Kidney (tissue), 13 donors: ENCODE measurements at regions not wholly inside any gene's neighbourhood (a gene's known extent, or its start where the extent isn't known, plus 50 kb on each side); places are given as distances from the start of the nearest gene placed in this dataset.

Experiments
- DNase-seq, 5 donors: peaks; one replicate each; pipeline ENCODE4 v3.0.0-alpha.2; 2013 to 2020
- FAIRE-seq: peaks from 2 replicates; lab custom pipeline; 2012; peaks lifted over from hg19 to GRCh38; lab: Jason Lieb, UNC
- H3K27ac ChIP-seq, 2 donors: one replicate each; pipeline ENCODE4 v1.7.0; 2013; ENCODE audit warnings: low read depth in 2 of 2, low read length in 2 of 2, inconsistent platforms in 1 of 2
- H3K27me3 ChIP-seq: one replicate; pipeline ENCODE4 v1.7.1; 2013; ENCODE audit warnings: low read length, inconsistent platforms; ENCODE audit not compliant: control insufficient read depth, insufficient read depth
- H3K36me3 ChIP-seq, 3 donors: one replicate each; pipeline versions ENCODE4 v1.7.0 to v1.7.1; 2013; ENCODE audit warnings: low read length in 3 of 3, control low read depth in 1 of 3, inconsistent platforms in 1 of 3; ENCODE audit not compliant: insufficient read depth in 3 of 3, control insufficient read depth in 2 of 3
- H3K4me1 ChIP-seq, 3 donors: one replicate each; pipeline versions ENCODE4 v1.7.0 to v1.7.1; 2013; ENCODE audit warnings: low read length in 3 of 3, inconsistent platforms in 1 of 3, low read depth in 1 of 3; ENCODE audit not compliant: control insufficient read depth in 2 of 3, insufficient read depth in 2 of 3
- H3K4me3 ChIP-seq, 3 donors: one replicate each; pipeline versions ENCODE4 v1.7.0 to v1.8.1; 2013; ENCODE audit warnings: low read length in 3 of 3, control low read depth in 1 of 3, inconsistent platforms in 1 of 3
- H3K9ac ChIP-seq, 3 donors: one replicate each; pipeline versions ENCODE4 v1.7.0 to v1.7.1; 2013; ENCODE audit warnings: low read length in 3 of 3, control low read depth in 1 of 3, inconsistent platforms in 1 of 3
- H3K9me3 ChIP-seq, 3 donors: one replicate each; pipeline versions ENCODE4 v1.7.0 to v1.7.1; 2013; ENCODE audit warnings: low read length in 3 of 3, control low read depth in 1 of 3, inconsistent platforms in 1 of 3; ENCODE audit not compliant: control insufficient read depth in 2 of 3, insufficient read depth in 1 of 3
- CTCF ChIP-seq: IDR thresholded peaks from 3 replicates; pipeline ENCODE4 v1.5.1; 2012; ENCODE audit warnings: mild to moderate bottlenecking, moderate library complexity, borderline replicate concordance; ENCODE audit not compliant: insufficient read depth; ENCODE audit errors: extremely low read depth
- intact Hi-C: fragments of 100-400 bp; cut with DNase I; formaldehyde crosslinking; loops from one replicate; pipeline ENCODE4 v1.11.1; 2022
- donor health status: control.
- donor health status: control.
- donor health status: control.
- donor health status: control.
- donor health status: control.
- donor health status: DM: yes; HTN: yes; CAD: no.
- donor health status: Normal renal cell carcinoma (clear cell type).

GRCh38 chr6:125516644-125517043 lies 214.9 kb upstream of the HDDC2 start:
- Histone ChIP-seq H3K27me3 (no peaks in the 10 kb centered on the region), H3K4me1 (no peaks in the 10 kb centered on the region), H3K27ac (no peak overlapping the region), H3K9me3 (no peaks in the 10 kb centered on the region), H3K9ac (no peak overlapping the region), H3K4me3 (no peak overlapping the region), H3K36me3 (no peaks in the 10 kb centered on the region)
- no peak for TF ChIP-seq CTCF
- FAIRE-seq, result no peak
- intact Hi-C loops, result no loop called here
- no peak for DNase-seq

DNA sequence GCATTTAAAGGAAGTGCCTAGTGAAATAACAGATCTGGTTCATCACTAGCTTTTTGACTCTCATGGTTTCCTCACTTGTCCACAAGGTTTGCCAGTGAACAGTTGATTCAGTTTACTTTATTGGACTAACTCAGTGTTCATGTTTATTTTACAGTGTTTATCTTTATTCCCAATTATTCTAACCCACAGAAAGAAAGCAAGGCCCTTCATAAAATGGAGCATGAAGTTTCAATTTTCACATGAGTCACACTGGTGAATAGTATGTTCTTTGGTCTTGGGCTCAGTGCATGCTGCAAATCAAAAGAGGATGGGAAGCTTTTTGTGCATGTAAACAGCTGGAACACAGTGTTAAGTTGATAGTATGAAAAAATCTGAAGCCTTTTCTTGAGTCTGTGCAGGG lies 217.6 kb upstream of the HDDC2 start:
- no peaks in the 10 kb centered on the region for H3K36me3 ChIP-seq
- FAIRE-seq, result no peak

DNA sequence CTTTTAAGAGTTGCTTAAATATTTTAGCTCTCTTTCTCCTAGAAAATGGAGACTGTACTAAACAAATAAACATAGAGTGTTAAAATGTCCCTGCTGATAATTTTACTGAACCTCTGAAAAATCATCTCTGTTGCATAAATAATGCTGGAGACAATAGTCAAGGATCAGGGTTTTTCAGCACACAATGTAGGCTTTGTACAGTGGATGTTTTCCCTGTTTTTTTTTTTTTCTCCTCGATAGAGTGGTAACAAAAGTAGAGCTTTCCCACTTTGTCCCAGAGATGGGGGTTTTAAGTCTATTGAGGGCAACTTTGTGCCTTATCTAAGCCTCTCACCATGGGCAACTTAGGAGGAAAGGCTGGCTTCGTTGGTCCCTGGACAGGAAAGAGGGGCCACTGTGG lies 222.6 kb upstream of the HDDC2 start:
- DNase-seq, result no peak
- intact Hi-C loops, result no loop called here
- no peaks in the 10 kb centered on the region for H3K27me3 ChIP-seq

More for the DNA sequence above, 217.6 kb upstream of the HDDC2 start:
- Histone ChIP-seq H3K4me1 (no peaks in the 10 kb centered on the region), H3K4me3 (no peak overlapping the region), H3K27ac (no peak overlapping the region), H3K27me3 (no peaks in the 10 kb centered on the region), H3K9me3 (no peaks in the 10 kb centered on the region), H3K9ac (no peak overlapping the region)
- DNase-seq, result no peak
- intact Hi-C loops, result no loop called here
- no peak for TF ChIP-seq CTCF

More for the DNA sequence above, 222.6 kb upstream of the HDDC2 start:
- no peak for FAIRE-seq
- no peaks in the 10 kb centered on the region for H3K36me3 ChIP-seq
- no peaks in the 10 kb centered on the region for H3K4me1 ChIP-seq
- no peaks in the 10 kb centered on the region for H3K9me3 ChIP-seq
- no peak overlapping the region for H3K27ac ChIP-seq
- H3K9ac ChIP-seq, result no peak overlapping the region
- no peak overlapping the region for H3K4me3 ChIP-seq
- no peak for TF ChIP-seq CTCF
